ENCODE measurements at regions not wholly inside any gene's neighbourhood (a gene's known extent, or its start where the extent isn't known, plus 50 kb on each side); places are given as distances from the start of the nearest gene placed in this dataset.
"Not testable (repeated sequence)": the region's sequence is repeated elsewhere in the genome, so short reads cannot be mapped to it uniquely, and the experiment has no call there.

DNA sequence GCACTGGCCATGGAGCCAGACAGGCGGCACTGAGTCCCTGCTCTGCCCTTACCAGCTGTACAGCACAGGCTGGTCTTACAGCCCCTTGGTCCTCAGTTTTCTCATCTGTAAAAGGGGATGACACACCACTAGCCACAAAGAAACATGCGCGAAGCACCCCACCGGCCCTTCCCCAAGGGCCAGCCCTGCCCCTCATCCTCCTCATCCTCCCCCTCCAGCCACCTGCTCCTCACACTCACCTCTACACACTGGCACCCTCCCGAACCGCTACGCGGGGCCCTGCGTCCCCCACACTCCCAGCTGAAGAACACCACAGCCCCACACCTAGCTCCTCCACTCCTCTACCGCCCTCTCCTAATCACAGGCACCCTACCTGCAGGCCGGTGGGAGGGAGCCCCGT is 138.4 kb downstream of the TNFRSF13B start:
- TF ChIP-seq CTCF (IDR thresholded peaks at IDR 0.05; ENCODE audit: low read depth, low read length, poor library complexity, severe bottlenecking); EZH2phosphoT487 (IDR thresholded peaks at IDR 0.05; ENCODE audit: borderline replicate concordance, low read length): not testable (repeated sequence)

Data from DOHH2 (cell line).